H1 (cell line): ENCODE measurements at regions not wholly inside any gene's neighbourhood (a gene's known extent, or its start where the extent isn't known, plus 50 kb on each side); places are given as distances from the start of the nearest gene placed in this dataset.

Experiments used
- BCL11A ChIP-seq, 2 experiments: IDR thresholded peaks; one replicate each; pipeline ENCODE4 v1.6.1; 2011; ENCODE audit warnings: low read depth in 2 of 2, low read length in 2 of 2, mild to moderate bottlenecking in 2 of 2
- MAFK ChIP-seq: IDR thresholded peaks from 2 replicates; pipeline ENCODE4 v1.6.1; 2012; ENCODE audit warnings: low read depth, mild to moderate bottlenecking, improper control_type of control experiment, low read length
- RBBP5 ChIP-seq: IDR thresholded peaks from 2 replicates; pipeline ENCODE4 v1.7.1; 2012; ENCODE audit warnings: low read depth, mild to moderate bottlenecking, inconsistent platforms, low read length, moderate library complexity, borderline replicate concordance
- RXRA ChIP-seq: IDR thresholded peaks from 2 replicates; pipeline ENCODE4 v1.6.1; 2011; ENCODE audit warnings: low read depth, mild to moderate bottlenecking, low read length, moderate library complexity; ENCODE audit not compliant: insufficient read depth
- SP4 ChIP-seq: IDR thresholded peaks from 2 replicates; pipeline ENCODE4 v1.6.1; 2012; ENCODE audit warnings: low read length, inconsistent platforms
- TF ChIP-seq, protein P1 (sequence below): IDR thresholded peaks from 2 replicates; pipeline ENCODE4 v1.6.1; 2012; ENCODE audit warnings: inconsistent platforms

- TF ChIP-seq RBBP5: no peak
- TF ChIP-seq RXRA: no peak
- TF ChIP-seq MAFK: no peak
- TF ChIP-seq BCL11A (IDR thresholded peaks at IDR 0.05; ENCODE audit: low read depth in 2 of 2, low read length in 2 of 2): no peak
- no peak for TF ChIP-seq SP4
- TF ChIP-seq, protein P1, sequence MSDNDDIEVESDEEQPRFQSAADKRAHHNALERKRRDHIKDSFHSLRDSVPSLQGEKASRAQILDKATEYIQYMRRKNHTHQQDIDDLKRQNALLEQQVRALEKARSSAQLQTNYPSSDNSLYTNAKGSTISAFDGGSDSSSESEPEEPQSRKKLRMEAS: no peak
Measured at GRCh38 chr13:86848716-86849115, 822.5 kb upstream of the SLITRK5 start (continued).
